Left ventricle myocardium superior (tissue), 1 donor: ENCODE measurements at regions not wholly inside any gene's neighbourhood (a gene's known extent, or its start where the extent isn't known, plus 50 kb on each side); places are given as distances from the start of the nearest gene placed in this dataset.

Source experiments
- ATAC-seq: fragments of 200-7000 bp; cut with Tn5 transposase; one replicate; pipeline ENCODE4 v1.9.1; 2020; ENCODE audit warnings: mild to moderate bottlenecking, moderate library complexity
- DNase-seq: peaks from one replicate; pipeline ENCODE4 v3.0.0-alpha.2; 2020
- intact Hi-C: fragments of 100-400 bp; cut with micrococcal nuclease; formaldehyde crosslinking; loops from one replicate; pipeline ENCODE4 v1.11.0; 2022
- donor health status: DM: no; HTN: yes; CAD: no; lungs with severe emphysema.

- ATAC-seq (no peak), DNase-seq (no peak)
- intact Hi-C loops = no loop called here
Observed at GRCh38 chr17:77808686-77809425, 149.6 kb upstream of the TNRC6C start.

DNA sequence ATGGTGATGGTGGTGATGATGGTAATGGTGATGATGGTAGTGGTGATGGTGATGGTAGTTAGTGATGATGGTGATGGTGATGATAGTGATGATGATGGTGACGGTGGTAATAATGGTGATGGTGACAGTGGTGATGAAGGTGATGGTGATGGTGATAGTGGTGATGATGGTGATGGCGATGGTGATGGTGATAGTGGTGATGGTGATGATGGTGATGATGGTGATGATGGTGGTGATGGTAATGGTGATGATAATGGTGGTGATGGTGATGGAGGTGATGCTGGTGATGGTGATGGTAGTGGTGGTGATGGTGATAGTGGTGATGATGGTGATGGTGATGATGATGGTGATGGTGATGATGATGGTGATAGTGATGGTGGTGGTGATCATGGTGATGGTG is 148.7 kb upstream of the TNRC6C start:
- intact Hi-C loops = no loop called here
- DNase-seq = no peak
- no peak for ATAC-seq

GRCh38 chr17:77810536-77810935 is 148.0 kb upstream of the TNRC6C start:
- peak; percentile 60 for DNase-seq
- intact Hi-C loops = no loop called here
- peak; percentile 93 for ATAC-seq

GRCh38 chr17:77811521-77811920 is 147.0 kb upstream of the TNRC6C start:
- ATAC-seq = peak; percentile 27
- intact Hi-C loops = no loop called here
- no peak for DNase-seq

DNA sequence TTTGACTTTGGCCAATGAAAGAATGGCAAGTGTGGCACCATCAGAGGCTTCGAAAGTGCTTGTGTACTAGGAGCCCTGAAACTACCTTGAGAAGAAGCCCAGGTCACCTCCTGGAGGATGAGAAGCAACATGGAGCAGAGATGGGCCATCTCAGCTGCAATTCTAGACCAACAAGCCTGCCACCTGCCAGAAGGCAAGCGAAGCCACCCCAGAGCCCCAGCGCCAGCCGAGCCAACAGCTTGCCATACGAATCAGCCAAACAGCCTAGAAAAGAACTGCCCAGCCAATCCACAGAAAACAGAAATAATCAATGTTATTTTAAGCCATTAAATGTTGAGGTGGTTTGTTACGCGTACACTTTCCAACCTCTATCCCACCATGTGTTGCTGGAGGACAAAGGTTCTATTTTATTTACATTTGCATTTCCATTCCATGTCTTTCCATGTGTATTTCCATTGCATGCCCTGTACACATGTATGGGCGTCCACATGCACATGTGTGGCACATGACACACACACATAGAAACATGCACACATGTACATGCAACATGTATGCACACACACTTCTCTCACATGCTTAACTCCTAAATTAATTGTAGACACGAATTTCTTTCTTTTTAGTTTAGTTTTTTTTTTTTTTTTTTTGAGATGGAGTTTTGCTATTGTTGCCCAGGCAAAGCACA is 144.3 kb upstream of the TNRC6C start:
- DNase-seq (no peak), ATAC-seq (no peak)
- intact Hi-C loops = no loop called here

DNA sequence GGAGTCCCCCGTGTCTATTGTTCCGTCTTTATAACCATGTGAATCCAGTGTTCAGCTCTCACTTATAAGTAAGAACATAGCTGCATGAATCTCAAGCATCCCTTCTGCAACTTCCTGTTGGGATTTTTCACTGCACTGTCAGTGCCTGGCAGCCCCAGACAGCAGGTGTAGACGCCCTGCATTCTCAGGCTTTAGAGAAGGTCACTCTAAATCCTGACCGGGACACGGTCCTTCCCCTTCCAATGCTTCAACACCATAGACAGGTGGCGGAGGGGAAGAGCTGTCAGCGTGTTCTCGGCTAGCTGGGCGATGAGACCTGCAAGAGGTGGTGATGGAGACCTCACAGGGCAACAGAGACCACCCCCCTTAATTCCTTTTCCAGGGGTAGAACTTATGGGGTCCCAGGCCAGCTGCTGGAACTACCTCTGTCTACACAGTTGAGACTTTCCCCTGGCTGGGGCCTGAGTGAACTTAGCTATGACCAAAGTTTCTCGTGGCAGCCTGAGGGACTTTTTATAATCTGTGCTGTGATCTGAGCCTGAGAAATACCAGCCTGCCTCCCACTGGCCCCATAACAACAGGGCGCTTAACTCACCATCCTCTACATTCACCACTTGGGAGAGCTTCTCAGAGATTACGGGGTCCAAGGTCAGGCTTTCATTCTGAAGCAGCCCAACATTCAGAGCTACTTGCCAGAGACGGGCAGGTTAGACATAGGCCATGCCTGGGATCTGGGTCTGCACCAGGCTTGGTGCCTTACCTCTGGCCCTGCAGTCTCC is 143.2 kb upstream of the TNRC6C start:
- no peak for ATAC-seq
- intact Hi-C loops = no loop called here
- DNase-seq = no peak

- intact Hi-C loops = no loop called here
- ATAC-seq (no peak), DNase-seq (no peak)
Observed at GRCh38 chr17:77817953-77818352, 140.6 kb upstream of the TNRC6C start.

DNA sequence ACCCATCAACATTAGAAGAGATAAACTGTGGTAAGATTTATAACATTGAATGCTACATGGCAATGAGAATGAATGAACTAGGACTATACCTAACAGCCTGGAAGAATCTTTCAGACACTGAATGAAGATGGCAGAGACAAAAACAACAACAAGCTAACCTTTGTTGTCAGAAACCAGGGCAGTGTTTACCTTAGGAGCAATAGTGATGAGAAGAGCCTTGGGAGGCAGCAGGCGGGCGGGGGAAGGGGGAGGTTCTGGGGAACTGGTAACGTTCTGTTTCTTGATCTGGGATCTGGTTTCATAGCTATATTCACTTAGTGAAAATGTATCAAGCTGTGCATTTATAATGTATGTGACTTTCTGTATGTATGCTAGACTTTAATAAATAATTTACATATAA is 139.0 kb upstream of the TNRC6C start:
- intact Hi-C loops = no loop called here
- no peak for ATAC-seq
- DNase-seq = no peak

- peak; percentile 70 for ATAC-seq
- intact Hi-C loops = no loop called here
- DNase-seq = no peak
Observed at GRCh38 chr17:77821114-77821513, 137.4 kb upstream of the TNRC6C start.

DNA sequence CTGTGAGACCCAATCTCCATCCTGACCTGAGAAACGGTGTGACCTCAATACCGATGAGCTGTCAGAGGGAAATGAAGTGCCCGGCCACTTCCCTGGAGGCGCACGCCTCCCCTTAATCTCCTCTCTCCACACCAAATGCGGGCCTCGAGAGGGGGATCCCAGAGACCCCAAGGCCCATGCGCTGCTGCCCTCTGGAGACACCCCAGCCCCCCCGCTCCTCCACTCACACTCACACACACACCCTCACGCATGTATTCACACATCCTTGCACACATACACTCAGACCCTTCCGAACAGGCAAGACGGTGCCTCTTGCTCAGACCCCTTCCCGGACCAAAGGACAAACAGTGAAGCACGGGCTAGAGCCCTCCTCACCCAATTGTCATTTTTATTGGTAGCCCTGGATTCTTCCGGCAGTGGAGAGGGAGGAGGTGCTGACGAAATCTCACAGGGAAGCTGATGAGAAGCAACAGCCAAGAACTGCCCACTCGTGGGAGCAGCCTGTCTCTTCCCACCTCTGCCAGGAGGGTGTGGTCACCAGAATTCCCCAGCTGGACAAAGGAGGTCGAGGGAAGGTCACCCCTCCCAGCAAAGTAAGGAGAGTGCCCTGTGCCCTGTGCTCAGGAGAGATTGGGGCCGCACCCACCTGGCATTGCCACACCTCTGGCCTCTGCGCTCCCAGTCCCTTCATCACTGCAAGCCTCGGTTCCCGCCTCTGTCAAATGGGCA is 136.0 kb upstream of the TNRC6C start:
- peak; percentile 56 for DNase-seq
- intact Hi-C loops = no loop called here

GRCh38 chr17:77824102-77824779 is 134.3 kb upstream of the TNRC6C start:
- DNase-seq (no peak), ATAC-seq (no peak)
- intact Hi-C loops = no loop called here

More for the DNA sequence above, 136.0 kb upstream of the TNRC6C start:
- peak; percentile 72 for ATAC-seq

DNA sequence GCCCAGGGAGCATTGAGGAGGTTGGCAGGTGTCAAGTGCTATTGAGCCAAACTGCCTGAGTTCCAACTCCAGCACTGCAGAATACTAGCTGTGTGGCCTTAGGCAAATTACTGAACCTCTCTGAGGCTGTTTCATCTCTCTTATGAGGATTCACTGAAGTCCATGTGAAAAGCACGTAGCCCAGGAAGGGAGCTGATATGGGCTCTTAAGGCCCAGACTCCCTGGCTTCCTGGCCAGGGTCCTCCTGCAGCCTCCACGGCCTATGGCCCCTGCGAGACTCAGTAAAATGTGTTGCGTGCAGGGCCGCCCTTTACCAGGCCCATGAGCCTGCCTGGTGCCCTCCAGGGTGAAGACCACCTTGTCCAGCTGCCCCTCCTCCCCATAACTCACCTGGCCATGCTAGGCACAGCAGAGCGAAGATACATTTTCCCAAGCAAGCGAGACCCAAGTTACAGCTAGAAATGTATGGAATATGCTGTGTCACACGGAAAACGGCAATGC is 133.7 kb upstream of the TNRC6C start:
- no peak for DNase-seq
- intact Hi-C loops = no loop called here
- ATAC-seq = no peak

DNA sequence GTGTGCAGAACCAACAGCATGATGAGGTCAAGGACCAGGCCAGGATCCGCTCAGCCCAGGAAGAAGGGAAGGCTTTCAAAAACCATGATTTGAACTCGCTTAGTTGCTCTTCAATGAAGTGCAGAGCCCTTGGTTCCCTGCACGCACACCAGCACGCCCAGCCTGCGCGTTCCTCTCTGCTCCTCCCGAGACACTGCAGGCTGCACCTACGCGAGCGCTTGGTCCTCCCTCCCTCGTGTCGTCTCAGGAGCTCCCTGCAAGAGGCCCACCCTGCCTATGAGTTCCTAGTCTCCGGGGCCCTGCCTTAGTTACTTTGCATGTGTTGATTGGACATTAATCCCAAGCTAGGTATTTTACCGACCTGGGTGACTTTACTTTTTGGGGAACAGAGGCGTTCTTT is 132.9 kb upstream of the TNRC6C start:
- ATAC-seq = no peak

DNA sequence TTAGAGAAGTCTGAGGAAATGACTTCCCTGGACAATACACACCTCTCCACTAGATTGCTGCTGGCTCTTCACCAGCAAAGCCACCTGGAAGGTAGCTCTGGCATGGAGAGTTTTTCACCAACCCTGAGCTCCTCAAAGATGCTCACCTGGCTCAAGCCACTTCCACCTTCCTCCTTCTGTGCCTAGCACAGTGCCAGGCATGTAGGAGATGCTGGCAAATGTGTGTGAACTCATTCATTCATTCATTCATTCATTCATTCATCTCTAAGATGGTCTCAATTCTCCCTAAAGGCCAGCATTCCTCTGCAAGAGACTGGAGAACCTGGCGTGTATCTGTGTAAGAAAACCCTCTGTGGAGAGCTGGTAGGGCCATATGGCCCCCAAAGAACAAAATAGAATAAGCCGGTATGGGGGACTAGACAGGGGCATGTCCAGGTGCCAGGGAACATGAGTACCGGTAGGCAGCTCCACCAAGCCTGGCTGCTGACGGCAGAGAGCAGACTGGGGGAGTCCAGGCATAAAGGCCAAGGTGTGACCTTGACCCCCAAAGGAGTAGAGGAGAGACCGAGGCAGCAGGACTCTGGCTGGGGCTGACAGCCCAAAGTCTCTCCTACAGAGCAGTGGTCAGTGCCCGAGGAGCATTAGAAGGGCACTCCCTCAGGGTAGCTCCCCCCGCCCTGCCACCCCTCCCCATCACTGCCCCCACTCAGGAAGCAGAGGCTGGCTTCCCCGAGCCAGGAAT is 132.2 kb upstream of the TNRC6C start:
- no peak for DNase-seq
- ATAC-seq = no peak
- intact Hi-C loops = no loop called here

More for the DNA sequence above, 132.9 kb upstream of the TNRC6C start:
- DNase-seq = no peak
- intact Hi-C loops = no loop called here

- intact Hi-C loops = no loop called here
Observed at GRCh38 chr17:77827039-77827438, 131.5 kb upstream of the TNRC6C start.

DNA sequence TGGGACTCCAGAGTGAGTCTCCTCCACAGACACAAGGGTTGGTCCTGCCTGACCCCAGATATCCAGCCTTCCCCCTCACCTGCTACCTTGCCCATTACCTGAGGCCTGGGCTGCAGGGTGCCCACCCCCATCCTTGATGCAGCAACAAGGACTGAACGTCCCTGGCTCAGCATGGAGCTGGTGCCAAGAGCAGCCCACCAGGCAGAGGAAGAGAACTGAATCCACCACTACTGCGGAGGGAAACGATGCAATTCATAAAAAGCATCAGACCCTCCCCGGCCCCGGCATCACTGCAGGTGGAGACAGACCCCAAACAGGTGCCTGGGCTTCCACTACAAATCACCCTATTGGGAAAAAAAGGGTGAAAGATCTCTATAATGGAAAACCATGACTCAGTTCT is 131.0 kb upstream of the TNRC6C start:
- intact Hi-C loops = no loop called here
- ATAC-seq (no peak), DNase-seq (no peak)

More at GRCh38 chr17:77827039-77827438, 131.5 kb upstream of the TNRC6C start:
- DNase-seq (no peak), ATAC-seq (no peak)

- ATAC-seq (no peak), DNase-seq (peak; percentile 13)
- intact Hi-C loops = no loop called here
Observed at GRCh38 chr17:77828749-77829539, 129.6 kb upstream of the TNRC6C start.
